PC-9 (cell line): ENCODE measurements at regions not wholly inside any gene's neighbourhood (a gene's known extent, or its start where the extent isn't known, plus 50 kb on each side); places are given as distances from the start of the nearest gene placed in this dataset.

Source experiments
- BruUV-seq: library from RNA; stranded (reverse); fragments of 400-500 nt; replicated peaks from 2 replicates; lab custom pipeline; 2021; lab: Mats Ljungman, UMichigan
- CTCF ChIA-PET: fragments of 300-600 bp; sonication (Branson Sonifier 250); formaldehyde crosslinking; loops from one replicate; lab custom pipeline; 2022; ENCODE audit warnings: antibody characterized with exemption; lab: Charles Lee
- POLR2A ChIA-PET: fragments of 300-600 bp; sonication (Branson Sonifier 250); formaldehyde crosslinking; loops from one replicate; lab custom pipeline; 2022; ENCODE audit warnings: antibody characterized with exemption; ENCODE audit not compliant: unreplicated experiment; lab: Charles Lee
- DNase-seq, 2 experiments: peaks; one replicate each; pipeline versions ENCODE4 v3.0.0 to v3.0.0-alpha.2; 2015 to 2022; ENCODE audit warnings: mixed read lengths in 1 of 2
- H2AFZ ChIP-seq: fragments of 200-600 bp; sonication (generic); 2 replicates; pipeline ENCODE4 v1.8.1; 2017; ENCODE audit warnings: antibody characterized with exemption
- H3F3A ChIP-seq: fragments of 200-600 bp; sonication (generic); 2 replicates; pipeline ENCODE4 v1.8.1; 2017; ENCODE audit warnings: antibody characterized with exemption, mild to moderate bottlenecking, low read depth; ENCODE audit not compliant: insufficient read depth
- H3K27ac ChIP-seq: fragments of 200-600 bp; sonication (generic); 2 replicates; pipeline ENCODE4 v1.6.1; 2016; ENCODE audit warnings: mixed run types
- H3K27me3 ChIP-seq: fragments of 200-600 bp; sonication (generic); 2 replicates; pipeline ENCODE4 v1.6.1; 2016; ENCODE audit warnings: low read depth, mixed run types; ENCODE audit not compliant: insufficient read depth
- H3K36me3 ChIP-seq: fragments of 200-600 bp; sonication (generic); 2 replicates; pipeline ENCODE4 v1.6.1; 2016; ENCODE audit warnings: low read depth, mixed run types
- H3K4me1 ChIP-seq: fragments of 200-600 bp; sonication (generic); replicated peaks from 2 replicates; pipeline ENCODE4 v1.6.1; 2016; ENCODE audit warnings: mixed run types; ENCODE audit not compliant: insufficient read depth
- H3K4me2 ChIP-seq: fragments of 200-600 bp; sonication (generic); 2 replicates; pipeline ENCODE4 v1.6.1; 2017; ENCODE audit warnings: mixed run types
- H3K4me3 ChIP-seq: fragments of 200-600 bp; sonication (generic); 2 replicates; pipeline ENCODE4 v1.6.1; 2016; ENCODE audit warnings: mixed run types
- H3K79me2 ChIP-seq: fragments of 200-600 bp; sonication (generic); 2 replicates; pipeline ENCODE4 v1.6.1; 2017; ENCODE audit warnings: low read depth, mixed run types
- H3K9me2 ChIP-seq: fragments of 200-600 bp; sonication (generic); 2 replicates; pipeline ENCODE4 v1.8.1; 2017; ENCODE audit warnings: mild to moderate bottlenecking; ENCODE audit not compliant: insufficient read depth
- H3K9me3 ChIP-seq: fragments of 200-600 bp; sonication (generic); 2 replicates; pipeline ENCODE4 v1.8.1; 2016; ENCODE audit warnings: low read depth; ENCODE audit not compliant: insufficient read depth
- H4K20me1 ChIP-seq: fragments of 200-600 bp; sonication (generic); 2 replicates; pipeline ENCODE4 v1.8.1; 2017; ENCODE audit not compliant: insufficient read depth
- CTCF ChIP-seq: fragments of 200-600 bp; sonication (generic); conservative IDR thresholded peaks from 2 replicates; pipeline ENCODE4 v1.6.1; 2017; ENCODE audit warnings: mixed run types, antibody characterized with exemption, mild to moderate bottlenecking, moderate library complexity
- EZH2 ChIP-seq: fragments of 200-600 bp; sonication (generic); IDR thresholded peaks from 2 replicates; pipeline ENCODE4 v1.8.0; 2017; ENCODE audit warnings: antibody characterized with exemption, low read depth
- intact Hi-C: fragments of 100-400 bp; cut with micrococcal nuclease; formaldehyde crosslinking; loops from one replicate; pipeline ENCODE4 v1.10.0; 2022; ENCODE audit not compliant: unreplicated experiment

GRCh38 chrX:574251-574650 is 56.3 kb upstream of the SHOX start:
- Histone ChIP-seq H3K36me3 (no peaks in the 10 kb centered on the region), H3K79me2 (no peaks in the 10 kb centered on the region), H3K27ac (no peak overlapping the region), H3K27me3 (no peaks in the 10 kb centered on the region), H3K4me2 (no peak overlapping the region), H3K4me3 (no peak overlapping the region), H3K9me2 (no peaks in the 10 kb centered on the region), H3K9me3 (no peaks in the 10 kb centered on the region), H3K4me1 (no peaks in the 10 kb centered on the region), H2AFZ (no peak overlapping the region), H3F3A (no peaks in the 10 kb centered on the region), H4K20me1 (no peaks in the 10 kb centered on the region)
- CTCF ChIA-PET: no interaction called here
- intact Hi-C loops: no loop called here
- POLR2A ChIA-PET: no interaction called here
- DNase-seq: no peak
- TF ChIP-seq CTCF: no peak
- TF ChIP-seq EZH2: no peak
- no TSS peak for BruUV-seq

GRCh38 chrX:574830-575229 is 55.8 kb upstream of the SHOX start:
- no peak for TF ChIP-seq CTCF
- no peak for TF ChIP-seq EZH2
- ChIA-PET POLR2A (no interaction called here), CTCF (no interaction called here)
- intact Hi-C loops: no loop called here
- H3F3A ChIP-seq: no peaks in the 10 kb centered on the region
- no peak for DNase-seq
- H3K4me1 ChIP-seq: no peaks in the 10 kb centered on the region
- no peaks in the 10 kb centered on the region for H3K27me3 ChIP-seq
- no peak overlapping the region for H3K27ac ChIP-seq
- no TSS peak for BruUV-seq
- H3K4me2 ChIP-seq: no peak overlapping the region
- no peaks in the 10 kb centered on the region for H3K9me3 ChIP-seq
- H3K79me2 ChIP-seq: no peaks in the 10 kb centered on the region
- H2AFZ ChIP-seq: no peak overlapping the region
- no peaks in the 10 kb centered on the region for H4K20me1 ChIP-seq
- no peaks in the 10 kb centered on the region for H3K36me3 ChIP-seq
- no peaks in the 10 kb centered on the region for H3K9me2 ChIP-seq
- H3K4me3 ChIP-seq: no peak overlapping the region

- intact Hi-C loops: no loop called here
- no peak overlapping the region for H3K27ac ChIP-seq
- H3K27me3 ChIP-seq: no peaks in the 10 kb centered on the region
- CTCF ChIA-PET: no interaction called here
- H3K9me2 ChIP-seq: no peaks in the 10 kb centered on the region
- H3K9me3 ChIP-seq: no peaks in the 10 kb centered on the region
- H3K79me2 ChIP-seq: no peaks in the 10 kb centered on the region
- no TSS peak for BruUV-seq
- no peaks in the 10 kb centered on the region for H3K4me1 ChIP-seq
- no peaks in the 10 kb centered on the region for H4K20me1 ChIP-seq
- H3K36me3 ChIP-seq: no peaks in the 10 kb centered on the region
- H3F3A ChIP-seq: no peaks in the 10 kb centered on the region
- TF ChIP-seq CTCF: no peak
- no peak for TF ChIP-seq EZH2
- no peak for DNase-seq
- POLR2A ChIA-PET: no interaction called here
- no peak overlapping the region for H2AFZ ChIP-seq
- no peak overlapping the region for H3K4me3 ChIP-seq
- no peak overlapping the region for H3K4me2 ChIP-seq
Measured at GRCh38 chrX:576904-577560, 53.6 kb upstream of the SHOX start.
